SK-N-SH (cell line): ENCODE measurements at regions not wholly inside any gene's neighbourhood (a gene's known extent, or its start where the extent isn't known, plus 50 kb on each side); places are given as distances from the start of the nearest gene placed in this dataset.

Experiments
- CTCF ChIA-PET: fragments of 300-600, 350-600 bp; formaldehyde crosslinking; extraction: SDS; loops from one replicate; lab custom pipeline; 2021; lab: Yijun Ruan, JAX
- POLR2A ChIA-PET: fragments of 350-600 bp; sonication (Branson Sonifier 250); formaldehyde crosslinking; extraction: SDS; loops from one replicate; lab custom pipeline; 2020; ENCODE audit warnings: antibody characterized with exemption, inconsistent platforms; lab: Yijun Ruan, JAX
- DNase-seq: peaks from one replicate; pipeline ENCODE4 v3.0.0; 2012
- H2AFZ ChIP-seq: fragments of 200-600 bp; sonication (generic); 2 replicates; pipeline ENCODE4 v1.8.1; 2016; ENCODE audit warnings: antibody characterized with exemption, mild to moderate bottlenecking, low read depth
- H3F3A ChIP-seq: fragments of 200-600 bp; sonication (generic); replicated peaks from 2 replicates; pipeline ENCODE3; 2016; ENCODE audit warnings: antibody characterized with exemption, mild to moderate bottlenecking; ENCODE audit not compliant: insufficient read depth
- H3K27ac ChIP-seq, 2 experiments: fragments of 200-500 bp in 1 of 2; fragments of 200-600 bp in 1 of 2; sonication (Bioruptor generic) in 1 of 2; sonication (generic), shearing (Covaris generic) in 1 of 2; 2 replicates each; pipeline versions ENCODE4 v1.5.1 to v1.6.1; 2014 to 2016; ENCODE audit warnings: low read depth in 2 of 2, inconsistent platforms in 1 of 2, low read length in 1 of 2, mild to moderate bottlenecking in 1 of 2, mixed read lengths in 1 of 2
- H3K27me3 ChIP-seq: fragments of 200-600 bp; sonication (generic), shearing (Covaris generic); 2 replicates; pipeline ENCODE4 v1.6.1; 2016; ENCODE audit warnings: mixed run types; ENCODE audit not compliant: insufficient read depth
- H3K36me3 ChIP-seq, 2 experiments: fragments of 200-500 bp in 1 of 2; fragments of 200-600 bp in 1 of 2; sonication (Bioruptor generic) in 1 of 2; sonication (generic) in 1 of 2; replicated peaks in 1 of 2; 2 replicates each; pipeline versions ENCODE3 to v1.5.1; 2014 to 2016; ENCODE audit warnings: low read length in 1 of 2, mild to moderate bottlenecking in 1 of 2; ENCODE audit not compliant: insufficient read depth in 2 of 2, control insufficient read depth in 1 of 2
- H3K4me1 ChIP-seq, 2 experiments: fragments of 200-500 bp in 1 of 2; fragments of 200-600 bp in 1 of 2; sonication (Bioruptor generic) in 1 of 2; sonication (generic), shearing (Covaris generic) in 1 of 2; 2 replicates each; pipeline versions ENCODE4 v1.5.1 to v1.6.1; 2014 to 2016; ENCODE audit warnings: low read depth in 1 of 2, low read length in 1 of 2, mixed run types in 1 of 2; ENCODE audit not compliant: insufficient read depth in 2 of 2, control insufficient read depth in 1 of 2
- H3K4me2 ChIP-seq: fragments of 200-600 bp; sonication (generic), shearing (Covaris generic); 2 replicates; pipeline ENCODE4 v1.6.1; 2017; ENCODE audit warnings: mixed run types
- H3K4me3 ChIP-seq, 2 experiments: fragments of 200-500 bp in 1 of 2; fragments of 200-600 bp in 1 of 2; sonication (Bioruptor generic) in 1 of 2; sonication (generic), shearing (Covaris generic) in 1 of 2; 2 replicates each; pipeline versions ENCODE4 v1.5.1 to v1.8.1; 2014 to 2016; ENCODE audit warnings: low read depth in 2 of 2, inconsistent platforms in 1 of 2, low read length in 1 of 2, mild to moderate bottlenecking in 1 of 2, mixed read lengths in 1 of 2, moderate library complexity in 1 of 2
- H3K79me2 ChIP-seq: fragments of 200-600 bp; sonication (generic); 2 replicates; pipeline ENCODE4 v1.8.1; 2017; ENCODE audit warnings: mild to moderate bottlenecking; ENCODE audit not compliant: insufficient read depth
- H3K9ac ChIP-seq: fragments of 200-600 bp; sonication (generic); 2 replicates; pipeline ENCODE4 v1.6.1; 2017; ENCODE audit warnings: mixed run types
- H3K9me2 ChIP-seq: fragments of 200-600 bp; sonication (generic); 2 replicates; pipeline ENCODE4 v1.6.1; 2017; ENCODE audit warnings: mixed run types
- H3K9me3 ChIP-seq: fragments of 200-600 bp; sonication (generic); 2 replicates; pipeline ENCODE4 v1.6.1; 2017; ENCODE audit warnings: mixed run types, mild to moderate bottlenecking, moderate library complexity
- H4K20me1 ChIP-seq: fragments of 200-600 bp; sonication (generic); 2 replicates; pipeline ENCODE4 v1.6.1; 2017; ENCODE audit warnings: mild to moderate bottlenecking, mixed run types; ENCODE audit not compliant: insufficient read depth
- EP300 ChIP-seq, 2 experiments: IDR thresholded peaks; 2 replicates each; pipeline versions ENCODE4 v1.4.0 to v1.6.1; 2012; ENCODE audit warnings: borderline replicate concordance in 1 of 2, low read depth in 1 of 2, low read length in 1 of 2
- GATA2 ChIP-seq: sonication (generic); formaldehyde crosslinking; IDR thresholded peaks from 2 replicates; pipeline ENCODE4 v1.5.0; 2020; ENCODE audit warnings: mild to moderate bottlenecking, missing genetic modification reagents
- IRF3 ChIP-seq: fragments of 150-350 bp; IDR thresholded peaks from 2 replicates; pipeline ENCODE4 v1.6.1; 2016; ENCODE audit warnings: mild to moderate bottlenecking, low read depth, low read length
- NFIC ChIP-seq: IDR thresholded peaks from 2 replicates; pipeline ENCODE4 v1.4.0; 2012; ENCODE audit warnings: borderline replicate concordance
- PBX3 ChIP-seq: IDR thresholded peaks from 2 replicates; pipeline ENCODE4; 2012
- RAD21 ChIP-seq: IDR thresholded peaks from 2 replicates; pipeline ENCODE4 v1.6.1; 2012; ENCODE audit warnings: mild to moderate bottlenecking, low read length
- RCOR1 ChIP-seq: fragments of 150-350 bp; IDR thresholded peaks from 2 replicates; pipeline ENCODE4 v1.6.1; 2017; ENCODE audit warnings: antibody characterized with exemption, low read length
- REST ChIP-seq: IDR thresholded peaks from 2 replicates; pipeline ENCODE4 v1.6.1; 2012; ENCODE audit warnings: mild to moderate bottlenecking, low read depth, low read length, moderate library complexity
- RFX5 ChIP-seq: IDR thresholded peaks from 2 replicates; pipeline ENCODE4 v1.6.1; 2012; ENCODE audit warnings: mild to moderate bottlenecking, improper control_type of control experiment, low read length
- RXRA ChIP-seq: IDR thresholded peaks from 2 replicates; pipeline ENCODE4 v1.4.0; 2012; ENCODE audit warnings: low read depth, mild to moderate bottlenecking, borderline replicate concordance
- SMC3 ChIP-seq: IDR thresholded peaks from 2 replicates; pipeline ENCODE4 v1.6.1; 2012; ENCODE audit warnings: low read depth, low read length, improper control_type of control experiment
- TCF12 ChIP-seq: IDR thresholded peaks from 2 replicates; pipeline ENCODE4 v1.4.0; 2012
- USF2 ChIP-seq: fragments of 150-350 bp; IDR thresholded peaks from 2 replicates; pipeline ENCODE4 v1.6.1; 2017; ENCODE audit warnings: antibody characterized with exemption, low read length, low read depth, borderline replicate concordance
- WGBS: methylation state at CpG from one replicate; pipeline ENCODE4 v1.1.6; 2017; ENCODE audit warnings: low lambda C conversion rate; 5-methylcytosine and 5-hydroxymethylcytosine counted together
- TF ChIP-seq, protein P1 (sequence below): IDR thresholded peaks from 2 replicates; pipeline ENCODE4 v1.4.0; 2012; ENCODE audit warnings: low read depth

DNA sequence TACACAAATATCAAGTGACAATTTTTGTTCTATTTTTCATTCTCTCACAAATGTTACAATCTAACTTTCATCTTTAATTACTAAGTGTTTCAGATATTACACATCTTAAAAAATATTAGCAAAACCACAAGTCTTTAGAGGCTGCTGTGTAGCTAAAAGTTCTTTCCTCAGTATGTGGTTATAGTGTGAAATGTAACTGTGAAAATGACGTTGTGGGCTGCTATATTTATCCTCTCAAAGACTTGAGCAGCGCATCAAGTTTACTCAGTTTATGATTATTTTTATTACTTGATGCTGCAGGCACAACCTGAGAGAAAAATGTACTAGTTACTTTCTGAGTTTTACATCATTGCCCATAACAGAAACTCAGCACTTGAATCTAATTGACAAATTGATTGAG is 2860.6 kb upstream of the PCDH20 start (continued):
- TF ChIP-seq IRF3 (no peak), TCF12 (no peak)

DNA sequence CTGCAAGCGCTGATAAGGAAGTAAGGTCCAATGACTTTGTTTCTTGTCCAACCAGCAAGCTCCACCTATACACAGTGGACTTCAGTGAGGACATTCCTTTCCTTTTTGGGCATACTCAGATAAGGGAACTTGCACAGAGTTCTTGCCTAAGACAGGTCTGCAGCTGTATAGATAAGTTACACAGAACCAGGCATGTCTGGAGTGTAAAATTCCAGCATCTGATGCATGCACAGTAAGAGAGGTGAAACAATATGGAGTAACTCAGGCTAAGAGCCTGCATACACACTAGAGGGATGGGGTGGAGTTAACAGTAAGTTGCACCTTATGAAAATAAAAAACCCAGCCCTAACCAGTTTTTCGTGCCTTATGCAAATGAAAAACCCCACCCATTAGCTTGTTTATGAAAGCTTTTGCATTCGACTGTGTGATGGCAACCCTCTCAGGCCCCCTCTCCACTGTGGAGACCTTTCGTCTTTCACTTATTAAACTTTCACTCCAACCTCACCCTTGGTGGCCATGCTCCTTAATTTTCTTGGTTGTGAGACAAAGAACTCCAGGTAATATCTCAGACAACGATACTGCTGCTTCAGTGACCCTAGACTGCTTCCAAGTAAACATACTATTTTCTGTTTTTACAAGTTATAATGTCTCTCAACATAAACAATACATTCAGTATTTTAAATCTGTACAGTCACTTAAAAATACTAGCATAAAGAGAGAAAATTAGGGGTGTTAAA is 2859.0 kb upstream of the PCDH20 start:
- no peak overlapping the region for H3K9ac ChIP-seq
- no peak overlapping the region for H3K27ac ChIP-seq
- POLR2A ChIA-PET, result no interaction called here
- no peaks in the 10 kb centered on the region for H3K36me3 ChIP-seq
- no peak overlapping the region for H3K4me3 ChIP-seq
- no peak overlapping the region for H3K4me2 ChIP-seq
- no peaks in the 10 kb centered on the region for H4K20me1 ChIP-seq
- no peak overlapping the region for H2AFZ ChIP-seq
- H3K27me3 ChIP-seq, result no peaks in the 10 kb centered on the region
- H3K4me1 ChIP-seq, result peaks cover 0 to 4% of the 10 kb centered on the region in 2 experiments; a peak in 2 of 4 replicates
- no peak for DNase-seq
- CTCF ChIA-PET, result no interaction called here
- H3K9me2 ChIP-seq, result no peaks in the 10 kb centered on the region
- H3K9me3 ChIP-seq, result no peaks in the 10 kb centered on the region; the same call in 1 of the 2 replicates
- 62% methylated on average over 5 of the region's 5 CpGs for WGBS
- H3K79me2 ChIP-seq, result no peaks in the 10 kb centered on the region
- peaks cover 15% of the 10 kb centered on the region for H3F3A ChIP-seq
- TF ChIP-seq, protein P1, sequence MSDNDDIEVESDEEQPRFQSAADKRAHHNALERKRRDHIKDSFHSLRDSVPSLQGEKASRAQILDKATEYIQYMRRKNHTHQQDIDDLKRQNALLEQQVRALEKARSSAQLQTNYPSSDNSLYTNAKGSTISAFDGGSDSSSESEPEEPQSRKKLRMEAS, result no peak
- TF ChIP-seq GATA2 (CRISPR knock-in tag) (no peak), NFIC (no peak), PBX3 (no peak), RXRA (no peak), RFX5 (no peak), USF2 (no peak)

DNA sequence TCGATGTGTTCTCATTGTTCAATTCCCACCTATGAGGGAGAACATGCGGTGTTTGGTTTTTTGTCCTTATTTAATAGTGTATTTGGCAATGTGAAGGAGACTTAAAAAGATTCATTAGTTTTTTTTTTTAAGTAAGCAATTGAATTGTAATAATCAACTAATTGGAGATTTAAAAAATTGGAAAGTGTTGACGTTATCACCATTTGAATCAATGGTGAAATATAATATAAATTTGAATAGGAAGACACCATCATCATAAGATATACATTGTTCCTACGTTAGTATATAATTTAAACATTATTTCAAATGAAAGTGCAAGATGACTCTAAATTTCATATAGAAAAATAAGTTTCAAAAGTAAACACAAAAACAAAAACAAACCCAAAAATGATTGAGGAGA is 2858.1 kb upstream of the PCDH20 start:
- no peak for DNase-seq
- H3K4me3 ChIP-seq, result no peak overlapping the region
- H3K9me3 ChIP-seq, result no peaks in the 10 kb centered on the region; the same call in 1 of the 2 replicates
- no peaks in the 10 kb centered on the region for H3K9me2 ChIP-seq
- no peak overlapping the region for H2AFZ ChIP-seq
- WGBS, result 68% methylated on average over 4 of the region's 4 CpGs
- POLR2A ChIA-PET, result no interaction called here
- H3K36me3 ChIP-seq, result no peaks in the 10 kb centered on the region
- H3K4me2 ChIP-seq, result no peak overlapping the region
- no peaks in the 10 kb centered on the region for H3K79me2 ChIP-seq
- CTCF ChIA-PET, result no interaction called here
- no peaks in the 10 kb centered on the region for H4K20me1 ChIP-seq
- peaks cover 0 to 4% of the 10 kb centered on the region in 2 experiments; a peak in 2 of 4 replicates for H3K4me1 ChIP-seq
- no peaks in the 10 kb centered on the region for H3K27me3 ChIP-seq
- no peak overlapping the region for H3K9ac ChIP-seq
- H3K27ac ChIP-seq, result no peak overlapping the region
- H3F3A ChIP-seq, result peaks cover 13% of the 10 kb centered on the region
- TF ChIP-seq SMC3 (no peak), RCOR1 (no peak), RAD21 (no peak), RXRA (no peak), REST (no peak), EP300 (IDR thresholded peaks at IDR 0.05; ENCODE audit: borderline replicate concordance in 1 of 2, low read depth in 1 of 2, low read length in 1 of 2) (no peak), USF2 (no peak)
- TF ChIP-seq, protein P1, result no peak
